GM12873 (cell line): ENCODE measurements at regions not wholly inside any gene's neighbourhood (a gene's known extent, or its start where the extent isn't known, plus 50 kb on each side); places are given as distances from the start of the nearest gene placed in this dataset.

ENCODE experiments used
- TF ChIP-seq, protein P1 (sequence below): IDR thresholded peaks from 2 replicates; pipeline ENCODE4 v1.5.1; 2012; ENCODE audit warnings: low read depth, mild to moderate bottlenecking, moderate library complexity, low read length, control low read depth; ENCODE audit not compliant: insufficient read depth; ENCODE audit errors: missing control alignments

DNA sequence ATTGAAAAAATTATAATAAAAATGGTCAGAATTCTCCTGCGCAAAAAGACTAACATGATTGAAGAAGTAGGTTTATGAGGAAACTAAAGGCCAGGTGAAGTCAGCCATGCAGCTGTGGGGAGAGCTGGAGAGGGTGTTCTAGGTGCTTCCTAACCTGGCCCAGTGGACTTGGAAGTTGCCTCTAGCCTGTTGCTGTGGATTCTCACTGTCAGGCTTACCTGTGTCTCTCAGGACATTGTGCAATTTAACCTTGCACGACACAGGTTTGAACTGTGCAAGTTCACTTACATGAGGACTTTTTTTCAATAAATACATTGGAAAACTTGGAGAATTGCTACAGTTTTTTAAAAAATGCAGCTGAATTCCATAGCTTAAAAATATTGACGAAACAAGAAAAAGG is 266.4 kb downstream of the CXCL12 start:
- TF ChIP-seq, protein P1, sequence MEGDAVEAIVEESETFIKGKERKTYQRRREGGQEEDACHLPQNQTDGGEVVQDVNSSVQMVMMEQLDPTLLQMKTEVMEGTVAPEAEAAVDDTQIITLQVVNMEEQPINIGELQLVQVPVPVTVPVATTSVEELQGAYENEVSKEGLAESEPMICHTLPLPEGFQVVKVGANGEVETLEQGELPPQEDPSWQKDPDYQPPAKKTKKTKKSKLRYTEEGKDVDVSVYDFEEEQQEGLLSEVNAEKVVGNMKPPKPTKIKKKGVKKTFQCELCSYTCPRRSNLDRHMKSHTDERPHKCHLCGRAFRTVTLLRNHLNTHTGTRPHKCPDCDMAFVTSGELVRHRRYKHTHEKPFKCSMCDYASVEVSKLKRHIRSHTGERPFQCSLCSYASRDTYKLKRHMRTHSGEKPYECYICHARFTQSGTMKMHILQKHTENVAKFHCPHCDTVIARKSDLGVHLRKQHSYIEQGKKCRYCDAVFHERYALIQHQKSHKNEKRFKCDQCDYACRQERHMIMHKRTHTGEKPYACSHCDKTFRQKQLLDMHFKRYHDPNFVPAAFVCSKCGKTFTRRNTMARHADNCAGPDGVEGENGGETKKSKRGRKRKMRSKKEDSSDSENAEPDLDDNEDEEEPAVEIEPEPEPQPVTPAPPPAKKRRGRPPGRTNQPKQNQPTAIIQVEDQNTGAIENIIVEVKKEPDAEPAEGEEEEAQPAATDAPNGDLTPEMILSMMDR, result no peak

DNA sequence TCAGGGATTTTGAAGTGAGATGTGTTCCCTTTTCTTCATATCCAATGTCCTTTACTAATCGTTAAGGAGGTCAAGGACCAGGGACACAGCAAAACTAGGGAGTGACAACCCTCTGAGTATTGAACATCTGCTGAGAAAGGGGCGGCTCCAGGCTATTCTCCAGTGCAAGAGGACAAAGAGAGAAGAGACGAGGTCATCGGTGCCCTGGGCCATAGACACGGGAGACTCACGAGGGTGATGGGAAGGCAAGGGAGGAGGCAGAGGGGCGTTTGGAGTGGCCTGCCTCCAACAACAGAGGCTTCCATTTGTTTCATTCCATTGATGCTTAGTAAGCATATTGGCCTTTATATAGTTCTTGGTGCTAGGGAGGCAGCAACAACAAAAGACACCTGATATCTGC is 268.4 kb downstream of the CXCL12 start:
- TF ChIP-seq, protein P1, result no peak

GRCh38 chr10:44115516-44115915 is 269.4 kb downstream of the CXCL12 start:
- TF ChIP-seq, protein P1, result no peak

GRCh38 chr10:44114441-44114840 is 270.5 kb downstream of the CXCL12 start:
- TF ChIP-seq, protein P1, result no peak

GRCh38 chr10:44105696-44106095 is 279.2 kb downstream of the CXCL12 start:
- TF ChIP-seq, protein P1, result no peak

DNA sequence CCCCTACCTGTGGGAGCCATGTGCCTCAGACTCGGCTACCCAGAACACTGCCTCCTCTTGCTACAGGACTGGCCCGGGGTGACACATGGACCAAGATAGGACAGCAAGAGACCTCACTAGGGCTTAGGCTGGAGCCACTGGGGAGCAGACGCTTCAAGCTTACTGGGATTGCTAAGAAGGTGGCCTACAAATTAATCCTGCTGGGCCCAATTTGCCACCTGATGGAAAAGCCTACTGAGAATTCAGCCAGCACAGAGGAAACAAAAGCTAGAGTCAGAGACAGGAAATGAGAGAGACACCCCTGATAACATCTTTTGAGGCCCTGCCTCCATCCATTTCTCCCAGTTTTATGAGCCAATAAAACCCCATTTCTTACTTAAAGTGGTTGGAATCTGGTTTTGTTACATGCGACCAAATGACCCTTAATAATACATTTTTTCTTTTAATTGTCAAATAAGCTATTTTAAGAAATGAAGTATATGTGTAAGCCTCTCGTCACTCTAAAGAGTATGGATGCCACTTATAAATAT is 282.1 kb downstream of the CXCL12 start:
- TF ChIP-seq, protein P1, result no peak

GRCh38 chr10:44101082-44101481 is 283.8 kb downstream of the CXCL12 start:
- TF ChIP-seq, protein P1, result no peak
